ENCODE measurements at regions not wholly inside any gene's neighbourhood (a gene's known extent, or its start where the extent isn't known, plus 50 kb on each side); places are given as distances from the start of the nearest gene placed in this dataset.

- TF ChIP-seq ZNF462 (CRISPR knock-in tag; IDR thresholded peaks at IDR 0.05) (no peak), EZH2 (IDR thresholded peaks at IDR 0.05; ENCODE audit: low read depth, unreplicated experiment) (no peak), ZNF331 (CRISPR knock-in tag; IDR thresholded peaks at IDR 0.05; ENCODE audit: low read depth) (no peak), ETS1 (IDR thresholded peaks at IDR 0.05) (no peak), ZNF114 (CRISPR knock-in tag; IDR thresholded peaks at IDR 0.05) (no peak), STAT1 (IDR thresholded peaks at IDR 0.05; ENCODE audit: unreplicated experiment) (no peak)
- TF ChIP-seq, protein P1, sequence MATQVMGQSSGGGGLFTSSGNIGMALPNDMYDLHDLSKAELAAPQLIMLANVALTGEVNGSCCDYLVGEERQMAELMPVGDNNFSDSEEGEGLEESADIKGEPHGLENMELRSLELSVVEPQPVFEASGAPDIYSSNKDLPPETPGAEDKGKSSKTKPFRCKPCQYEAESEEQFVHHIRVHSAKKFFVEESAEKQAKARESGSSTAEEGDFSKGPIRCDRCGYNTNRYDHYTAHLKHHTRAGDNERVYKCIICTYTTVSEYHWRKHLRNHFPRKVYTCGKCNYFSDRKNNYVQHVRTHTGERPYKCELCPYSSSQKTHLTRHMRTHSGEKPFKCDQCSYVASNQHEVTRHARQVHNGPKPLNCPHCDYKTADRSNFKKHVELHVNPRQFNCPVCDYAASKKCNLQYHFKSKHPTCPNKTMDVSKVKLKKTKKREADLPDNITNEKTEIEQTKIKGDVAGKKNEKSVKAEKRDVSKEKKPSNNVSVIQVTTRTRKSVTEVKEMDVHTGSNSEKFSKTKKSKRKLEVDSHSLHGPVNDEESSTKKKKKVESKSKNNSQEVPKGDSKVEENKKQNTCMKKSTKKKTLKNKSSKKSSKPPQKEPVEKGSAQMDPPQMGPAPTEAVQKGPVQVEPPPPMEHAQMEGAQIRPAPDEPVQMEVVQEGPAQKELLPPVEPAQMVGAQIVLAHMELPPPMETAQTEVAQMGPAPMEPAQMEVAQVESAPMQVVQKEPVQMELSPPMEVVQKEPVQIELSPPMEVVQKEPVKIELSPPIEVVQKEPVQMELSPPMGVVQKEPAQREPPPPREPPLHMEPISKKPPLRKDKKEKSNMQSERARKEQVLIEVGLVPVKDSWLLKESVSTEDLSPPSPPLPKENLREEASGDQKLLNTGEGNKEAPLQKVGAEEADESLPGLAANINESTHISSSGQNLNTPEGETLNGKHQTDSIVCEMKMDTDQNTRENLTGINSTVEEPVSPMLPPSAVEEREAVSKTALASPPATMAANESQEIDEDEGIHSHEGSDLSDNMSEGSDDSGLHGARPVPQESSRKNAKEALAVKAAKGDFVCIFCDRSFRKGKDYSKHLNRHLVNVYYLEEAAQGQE (IDR thresholded peaks at IDR 0.05; ENCODE audit: unreplicated experiment) = no peak
These were observed 57.0 kb upstream of the ACTR3 start (continued) for GRCh38 chr2:113832795-113833290.
